ENCODE measurements at regions not wholly inside any gene's neighbourhood (a gene's known extent, or its start where the extent isn't known, plus 50 kb on each side); places are given as distances from the start of the nearest gene placed in this dataset.

DNA sequence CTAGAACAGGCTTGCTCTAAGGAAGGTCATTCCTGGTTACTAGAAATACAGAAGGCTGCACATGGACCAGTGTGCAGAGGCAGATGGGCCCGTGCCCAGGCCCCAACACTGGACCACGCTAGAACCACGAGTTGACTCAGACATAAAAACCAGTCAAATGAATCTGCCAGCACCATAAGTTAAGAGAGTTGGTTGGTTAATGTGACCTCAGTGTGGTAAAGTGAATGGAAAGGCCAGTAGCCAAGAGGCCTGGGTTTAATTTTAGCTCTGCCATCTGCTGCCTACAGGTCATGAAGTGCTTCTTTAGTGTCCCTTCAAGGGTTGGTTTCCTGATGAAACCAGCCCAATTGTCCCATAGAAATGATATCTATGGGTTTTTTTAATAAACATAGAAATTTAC lies 329.6 kb upstream of the NRP1 start:
- no peak for DNase-seq
- Histone ChIP-seq H3K9me3 (peaks cover 0 to 9% (median 0%) of the 10 kb centered on the region in 3 donors), H3K4me1 (peaks cover 0 to 10% (median 0%) of the 10 kb centered on the region in 4 donors), H3K36me3 (no peaks in the 10 kb centered on the region), H3K27ac (no peak overlapping the region), H3K27me3 (no peaks in the 10 kb centered on the region), H3K4me3 (no peak overlapping the region)
- no peak for TF ChIP-seq CTCF (IDR thresholded peaks at IDR 0.05)
- intact Hi-C loops (cut with DNase I; ENCODE audit: low total_unique reads), result no loop called here

- intact Hi-C loops (cut with DNase I; ENCODE audit: low total_unique reads), result no loop called here
- peaks cover 0 to 10% (median 0%) of the 10 kb centered on the region in 4 donors for H3K4me1 ChIP-seq
- H3K9me3 ChIP-seq, result peaks cover 0 to 9% (median 0%) of the 10 kb centered on the region in 3 donors
- DNase-seq, result peak; percentile 79 to 86
- H3K4me3 ChIP-seq, result no peak overlapping the region
- H3K27me3 ChIP-seq, result no peaks in the 10 kb centered on the region
- no peak for TF ChIP-seq CTCF (IDR thresholded peaks at IDR 0.05)
- no peaks in the 10 kb centered on the region for H3K36me3 ChIP-seq
- peak overlapping the region in 1 of 2 donors; percentile 15 for H3K27ac ChIP-seq
Measured at GRCh38 chr10:33661580-33662336, 327.3 kb upstream of the NRP1 start.

- Histone ChIP-seq H3K36me3 (no peaks in the 10 kb centered on the region), H3K27me3 (no peaks in the 10 kb centered on the region), H3K4me1 (peaks cover 0 to 10% (median 0%) of the 10 kb centered on the region in 4 donors), H3K27ac (no peak overlapping the region), H3K4me3 (no peak overlapping the region), H3K9me3 (peaks cover 0 to 9% (median 0%) of the 10 kb centered on the region in 3 donors)
- no peak for DNase-seq
- intact Hi-C loops (cut with DNase I; ENCODE audit: low total_unique reads), result no loop called here
- no peak for TF ChIP-seq CTCF (IDR thresholded peaks at IDR 0.05)
Measured at GRCh38 chr10:33660329-33660728, 325.9 kb upstream of the NRP1 start.

DNA sequence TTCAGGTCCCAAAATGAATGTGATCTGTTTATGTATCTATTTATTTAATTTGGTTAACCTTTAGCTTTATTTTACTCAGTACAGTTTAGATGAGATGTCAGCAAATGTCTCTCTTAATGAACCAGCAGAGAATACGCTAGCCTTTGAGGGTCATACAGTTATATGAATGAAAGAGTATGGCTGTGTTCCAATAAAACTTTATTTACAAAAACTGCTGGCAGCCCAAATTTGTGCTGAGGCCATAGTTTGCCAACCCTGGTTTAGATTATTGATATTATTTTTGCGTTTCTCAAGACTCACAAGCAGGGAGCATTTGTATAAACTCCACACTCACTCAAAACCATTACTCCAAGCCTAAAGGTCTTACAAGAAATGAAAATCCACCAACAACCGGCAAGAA lies 323.4 kb upstream of the NRP1 start:
- Histone ChIP-seq H3K9me3 (no peaks in the 10 kb centered on the region), H3K36me3 (no peaks in the 10 kb centered on the region), H3K27ac (no peak overlapping the region), H3K4me1 (peaks cover 0 to 10% (median 0%) of the 10 kb centered on the region in 4 donors), H3K27me3 (no peaks in the 10 kb centered on the region), H3K4me3 (no peak overlapping the region)
- TF ChIP-seq CTCF (IDR thresholded peaks at IDR 0.05), result no peak
- no peak for DNase-seq
- intact Hi-C loops (cut with DNase I; ENCODE audit: low total_unique reads), result no loop called here

GRCh38 chr10:33657154-33657908 lies 322.9 kb upstream of the NRP1 start:
- DNase-seq, result no peak
- Histone ChIP-seq H3K27ac (no peak overlapping the region), H3K4me1 (peaks cover 0 to 10% (median 0%) of the 10 kb centered on the region in 4 donors), H3K9me3 (no peaks in the 10 kb centered on the region), H3K27me3 (no peaks in the 10 kb centered on the region), H3K36me3 (no peaks in the 10 kb centered on the region), H3K4me3 (no peak overlapping the region)
- intact Hi-C loops (cut with DNase I; ENCODE audit: low total_unique reads), result no loop called here
- TF ChIP-seq CTCF (IDR thresholded peaks at IDR 0.05), result no peak

Measured in tibial artery (tissue), 4 donors.